ENCODE measurements at regions not wholly inside any gene's neighbourhood (a gene's known extent, or its start where the extent isn't known, plus 50 kb on each side); places are given as distances from the start of the nearest gene placed in this dataset.

- no peak for TF ChIP-seq EZH2phosphoT487 (IDR thresholded peaks at IDR 0.05; ENCODE audit: borderline replicate concordance, low read length)
- TF ChIP-seq, protein P1, sequence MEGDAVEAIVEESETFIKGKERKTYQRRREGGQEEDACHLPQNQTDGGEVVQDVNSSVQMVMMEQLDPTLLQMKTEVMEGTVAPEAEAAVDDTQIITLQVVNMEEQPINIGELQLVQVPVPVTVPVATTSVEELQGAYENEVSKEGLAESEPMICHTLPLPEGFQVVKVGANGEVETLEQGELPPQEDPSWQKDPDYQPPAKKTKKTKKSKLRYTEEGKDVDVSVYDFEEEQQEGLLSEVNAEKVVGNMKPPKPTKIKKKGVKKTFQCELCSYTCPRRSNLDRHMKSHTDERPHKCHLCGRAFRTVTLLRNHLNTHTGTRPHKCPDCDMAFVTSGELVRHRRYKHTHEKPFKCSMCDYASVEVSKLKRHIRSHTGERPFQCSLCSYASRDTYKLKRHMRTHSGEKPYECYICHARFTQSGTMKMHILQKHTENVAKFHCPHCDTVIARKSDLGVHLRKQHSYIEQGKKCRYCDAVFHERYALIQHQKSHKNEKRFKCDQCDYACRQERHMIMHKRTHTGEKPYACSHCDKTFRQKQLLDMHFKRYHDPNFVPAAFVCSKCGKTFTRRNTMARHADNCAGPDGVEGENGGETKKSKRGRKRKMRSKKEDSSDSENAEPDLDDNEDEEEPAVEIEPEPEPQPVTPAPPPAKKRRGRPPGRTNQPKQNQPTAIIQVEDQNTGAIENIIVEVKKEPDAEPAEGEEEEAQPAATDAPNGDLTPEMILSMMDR (IDR thresholded peaks at IDR 0.05; ENCODE audit: low read depth, low read length, poor library complexity, severe bottlenecking), result no peak
These were observed 420.3 kb upstream of the PCDH9 start for GRCh38 chr13:67650471-67650870.

Measured in DOHH2 (cell line).